GM23338 (cell line): ENCODE measurements at regions not wholly inside any gene's neighbourhood (a gene's known extent, or its start where the extent isn't known, plus 50 kb on each side); places are given as distances from the start of the nearest gene placed in this dataset.

ENCODE experiments used
- ATAC-seq: fragments of 200-7000 bp; cut with Tn5 transposase; 3 replicates; pipeline ENCODE4 v1.9.1; 2020
- DNase-seq: peaks from one replicate; pipeline ENCODE4 v3.0.0-alpha.2; 2015; ENCODE audit warnings: low spot score
- H2AFZ ChIP-seq: fragments of 200-600 bp; sonication (generic); 2 replicates; pipeline ENCODE4 v1.8.0; 2016; ENCODE audit warnings: antibody characterized with exemption, mild to moderate bottlenecking, moderate library complexity
- H3F3A ChIP-seq: fragments of 200-600 bp; sonication (generic); replicated peaks from 2 replicates; pipeline ENCODE4 v1.8.0; 2017; ENCODE audit warnings: antibody characterized with exemption, mixed run types, low read depth
- H3K27ac ChIP-seq: fragments of 200-600 bp; sonication (generic); 2 replicates; pipeline ENCODE4 v1.6.1; 2016; ENCODE audit warnings: low read depth
- H3K27me3 ChIP-seq: fragments of 200-600 bp; sonication (generic); 2 replicates; pipeline ENCODE4 v1.8.0; 2016; ENCODE audit warnings: mild to moderate bottlenecking, mixed run types, moderate library complexity; ENCODE audit not compliant: insufficient read depth
- H3K36me3 ChIP-seq: fragments of 200-600 bp; sonication (generic); 2 replicates; pipeline ENCODE4 v1.8.0; 2016; ENCODE audit warnings: mild to moderate bottlenecking; ENCODE audit not compliant: insufficient read depth
- H3K4me1 ChIP-seq: fragments of 200-600 bp; sonication (generic); 2 replicates; pipeline ENCODE4 v1.8.0; 2016; ENCODE audit warnings: mild to moderate bottlenecking, moderate library complexity; ENCODE audit not compliant: insufficient read depth
- H3K4me2 ChIP-seq: fragments of 200-600 bp; sonication (generic); 2 replicates; pipeline ENCODE4 v1.7.1; 2017; ENCODE audit warnings: mixed run types
- H3K4me3 ChIP-seq: fragments of 200-600 bp; sonication (generic); 2 replicates; pipeline ENCODE4 v1.6.1; 2016; ENCODE audit warnings: mixed run types
- H3K79me2 ChIP-seq: fragments of 200-600 bp; sonication (generic); replicated peaks from 2 replicates; pipeline ENCODE4 v1.8.0; 2017; ENCODE audit warnings: mild to moderate bottlenecking; ENCODE audit not compliant: insufficient read depth
- H3K9me2 ChIP-seq: fragments of 200-600 bp; sonication (generic); 2 replicates; pipeline ENCODE4 v1.8.0; 2017; ENCODE audit not compliant: insufficient read depth
- H4K20me1 ChIP-seq: fragments of 200-600 bp; sonication (generic); replicated peaks from 2 replicates; pipeline ENCODE4 v1.8.0; 2017; ENCODE audit warnings: mild to moderate bottlenecking; ENCODE audit not compliant: insufficient read depth
- H3K27ac Mint-ChIP-seq: 2 replicates; pipeline ENCODE4 v1.8.0; 2020; ENCODE audit warnings: inconsistent platforms, mild to moderate bottlenecking, moderate library complexity, mixed read lengths
- H3K27me3 Mint-ChIP-seq: 3 replicates; pipeline ENCODE4 v1.8.0; 2022; ENCODE audit warnings: low read depth, mild to moderate bottlenecking, moderate library complexity, mixed read lengths, inconsistent platforms; ENCODE audit not compliant: insufficient read depth, poor library complexity
- H3K36me3 Mint-ChIP-seq: 3 replicates; pipeline ENCODE4 v1.8.0; 2021; ENCODE audit warnings: low read depth, mild to moderate bottlenecking, inconsistent platforms, moderate library complexity, mixed read lengths
- H3K4me1 Mint-ChIP-seq: 3 replicates; pipeline ENCODE4 v1.8.0; 2020; ENCODE audit warnings: mild to moderate bottlenecking, inconsistent platforms, mixed read lengths
- H3K4me3 Mint-ChIP-seq: 3 replicates; pipeline ENCODE4 v1.8.0; 2021; ENCODE audit warnings: moderate library complexity, mild to moderate bottlenecking, inconsistent platforms, mixed read lengths
- H3K9me3 Mint-ChIP-seq: 3 replicates; pipeline ENCODE4 v1.8.0; 2020; ENCODE audit warnings: moderate library complexity, mild to moderate bottlenecking, inconsistent platforms, mixed read lengths
- CREB1 ChIP-seq: fragments of 250-450 bp; sonication (Bioruptor Pico); IDR thresholded peaks from 2 replicates; pipeline ENCODE4 v1.5.0; 2020; ENCODE audit warnings: low read depth, mild to moderate bottlenecking, moderate library complexity
- EZH2 ChIP-seq: fragments of 200-600 bp; sonication (generic); IDR thresholded peaks from one replicate; pipeline ENCODE4 v1.8.0; 2017; ENCODE audit warnings: antibody characterized with exemption, mild to moderate bottlenecking, low read depth; ENCODE audit not compliant: unreplicated experiment
- EZH2phosphoT487 ChIP-seq: fragments of 200-600 bp; sonication (generic); IDR thresholded peaks from one replicate; pipeline ENCODE4 v1.8.1; 2018; ENCODE audit warnings: antibody characterized with exemption; ENCODE audit not compliant: unreplicated experiment
- STAT1 ChIP-seq: IDR thresholded peaks from one replicate; pipeline ENCODE4 v1.6.1; 2016; ENCODE audit warnings: antibody characterized with exemption; ENCODE audit not compliant: unreplicated experiment
- ZNF114 ChIP-seq: fragments of 250-450 bp; sonication (Bioruptor Pico); IDR thresholded peaks from 2 replicates; pipeline ENCODE4 v1.5.0; 2020; ENCODE audit warnings: mild to moderate bottlenecking, moderate library complexity
- TF ChIP-seq, protein P1 (sequence below): IDR thresholded peaks from one replicate; pipeline ENCODE4 v1.6.1; 2018; ENCODE audit warnings: antibody characterized with exemption; ENCODE audit not compliant: unreplicated experiment
- TF ChIP-seq, protein P2 (sequence below): IDR thresholded peaks from 2 replicates; pipeline ENCODE4 v1.6.1; 2016; ENCODE audit warnings: antibody characterized with exemption
- TF ChIP-seq, protein P3 (sequence below): fragments of 250-450 bp; sonication (Bioruptor Pico); IDR thresholded peaks from 2 replicates; pipeline ENCODE4 v1.5.0; 2020; ENCODE audit warnings: mild to moderate bottlenecking, moderate library complexity

DNA sequence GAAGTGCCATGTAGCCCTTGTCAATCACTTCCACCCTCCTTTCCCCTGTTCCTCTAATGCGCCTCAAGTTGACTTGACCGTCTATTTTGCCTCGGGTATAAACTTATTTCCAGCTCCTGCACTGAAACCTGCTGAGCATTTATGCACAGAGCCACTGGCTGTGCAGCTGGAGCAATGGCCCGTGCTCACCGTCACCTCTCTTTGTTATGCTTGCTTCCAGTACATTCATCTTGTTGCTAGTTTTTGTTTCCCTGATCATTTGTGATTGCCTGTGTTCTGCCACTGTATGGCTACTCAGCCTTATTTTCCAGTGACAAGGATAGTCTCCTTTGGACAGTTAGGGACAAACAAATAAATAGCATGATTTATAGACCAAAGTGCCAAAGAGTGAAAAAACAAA is 183.1 kb upstream of the C9orf72 start (continued):
- TF ChIP-seq, protein P1, sequence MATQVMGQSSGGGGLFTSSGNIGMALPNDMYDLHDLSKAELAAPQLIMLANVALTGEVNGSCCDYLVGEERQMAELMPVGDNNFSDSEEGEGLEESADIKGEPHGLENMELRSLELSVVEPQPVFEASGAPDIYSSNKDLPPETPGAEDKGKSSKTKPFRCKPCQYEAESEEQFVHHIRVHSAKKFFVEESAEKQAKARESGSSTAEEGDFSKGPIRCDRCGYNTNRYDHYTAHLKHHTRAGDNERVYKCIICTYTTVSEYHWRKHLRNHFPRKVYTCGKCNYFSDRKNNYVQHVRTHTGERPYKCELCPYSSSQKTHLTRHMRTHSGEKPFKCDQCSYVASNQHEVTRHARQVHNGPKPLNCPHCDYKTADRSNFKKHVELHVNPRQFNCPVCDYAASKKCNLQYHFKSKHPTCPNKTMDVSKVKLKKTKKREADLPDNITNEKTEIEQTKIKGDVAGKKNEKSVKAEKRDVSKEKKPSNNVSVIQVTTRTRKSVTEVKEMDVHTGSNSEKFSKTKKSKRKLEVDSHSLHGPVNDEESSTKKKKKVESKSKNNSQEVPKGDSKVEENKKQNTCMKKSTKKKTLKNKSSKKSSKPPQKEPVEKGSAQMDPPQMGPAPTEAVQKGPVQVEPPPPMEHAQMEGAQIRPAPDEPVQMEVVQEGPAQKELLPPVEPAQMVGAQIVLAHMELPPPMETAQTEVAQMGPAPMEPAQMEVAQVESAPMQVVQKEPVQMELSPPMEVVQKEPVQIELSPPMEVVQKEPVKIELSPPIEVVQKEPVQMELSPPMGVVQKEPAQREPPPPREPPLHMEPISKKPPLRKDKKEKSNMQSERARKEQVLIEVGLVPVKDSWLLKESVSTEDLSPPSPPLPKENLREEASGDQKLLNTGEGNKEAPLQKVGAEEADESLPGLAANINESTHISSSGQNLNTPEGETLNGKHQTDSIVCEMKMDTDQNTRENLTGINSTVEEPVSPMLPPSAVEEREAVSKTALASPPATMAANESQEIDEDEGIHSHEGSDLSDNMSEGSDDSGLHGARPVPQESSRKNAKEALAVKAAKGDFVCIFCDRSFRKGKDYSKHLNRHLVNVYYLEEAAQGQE, result no peak
- TF ChIP-seq EZH2, result no peak

DNA sequence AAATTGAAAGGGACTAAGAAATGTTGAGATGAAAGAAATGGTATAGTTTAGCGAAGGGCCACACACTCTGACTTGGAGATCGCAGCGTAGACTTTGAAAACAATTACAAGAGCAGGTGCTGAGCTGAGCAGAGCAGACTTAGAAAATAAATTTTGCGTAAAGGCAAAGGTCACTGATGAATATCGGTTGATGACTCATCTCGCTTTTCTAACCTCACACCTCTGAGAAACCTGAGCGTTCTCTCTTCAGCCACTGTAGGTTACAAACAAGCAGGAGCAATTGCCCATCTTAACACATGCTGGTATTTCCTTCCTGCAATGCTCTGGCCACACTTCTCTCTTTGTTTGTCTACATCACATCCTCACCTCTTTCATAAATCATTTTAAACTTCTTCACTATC is 190.6 kb upstream of the C9orf72 start:
- ATAC-seq (no peak), DNase-seq (no peak)
- Histone ChIP-seq H2AFZ (no peak overlapping the region), H3K79me2 (no peaks in the 10 kb centered on the region), H3K4me3 (no peak overlapping the region), H3K9me2 (peaks cover 2% of the 10 kb centered on the region; the same call in 1 of the 2 replicates), H3K4me2 (no peak overlapping the region), H4K20me1 (no peaks in the 10 kb centered on the region), H3K27ac (no peak overlapping the region), H3K4me1 (peaks cover 17% of the 10 kb centered on the region; the same call in 1 of the 2 replicates), H3K36me3 (no peaks in the 10 kb centered on the region), H3K27me3 (no peaks in the 10 kb centered on the region), H3F3A (no peaks in the 10 kb centered on the region)
- peaks cover 24% of the 10 kb centered on the region for H3K4me1 Mint-ChIP-seq
- H3K27ac Mint-ChIP-seq, result no peak overlapping the region
- no peak overlapping the region for H3K4me3 Mint-ChIP-seq
- no peaks in the 10 kb centered on the region; the same call in 2 of the 3 replicates for H3K9me3 Mint-ChIP-seq
- no peaks in the 10 kb centered on the region for H3K27me3 Mint-ChIP-seq
- no peaks in the 10 kb centered on the region; the same call in 1 of the 3 replicates for H3K36me3 Mint-ChIP-seq
- TF ChIP-seq, protein P1, result no peak
- TF ChIP-seq STAT1 (no peak), EZH2phosphoT487 (no peak), CREB1 (CRISPR knock-in tag) (no peak), EZH2 (no peak), ZNF114 (CRISPR knock-in tag) (no peak)
- TF ChIP-seq, protein P2, sequence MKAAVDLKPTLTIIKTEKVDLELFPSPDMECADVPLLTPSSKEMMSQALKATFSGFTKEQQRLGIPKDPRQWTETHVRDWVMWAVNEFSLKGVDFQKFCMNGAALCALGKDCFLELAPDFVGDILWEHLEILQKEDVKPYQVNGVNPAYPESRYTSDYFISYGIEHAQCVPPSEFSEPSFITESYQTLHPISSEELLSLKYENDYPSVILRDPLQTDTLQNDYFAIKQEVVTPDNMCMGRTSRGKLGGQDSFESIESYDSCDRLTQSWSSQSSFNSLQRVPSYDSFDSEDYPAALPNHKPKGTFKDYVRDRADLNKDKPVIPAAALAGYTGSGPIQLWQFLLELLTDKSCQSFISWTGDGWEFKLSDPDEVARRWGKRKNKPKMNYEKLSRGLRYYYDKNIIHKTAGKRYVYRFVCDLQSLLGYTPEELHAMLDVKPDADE, result no peak
- TF ChIP-seq, protein P3, sequence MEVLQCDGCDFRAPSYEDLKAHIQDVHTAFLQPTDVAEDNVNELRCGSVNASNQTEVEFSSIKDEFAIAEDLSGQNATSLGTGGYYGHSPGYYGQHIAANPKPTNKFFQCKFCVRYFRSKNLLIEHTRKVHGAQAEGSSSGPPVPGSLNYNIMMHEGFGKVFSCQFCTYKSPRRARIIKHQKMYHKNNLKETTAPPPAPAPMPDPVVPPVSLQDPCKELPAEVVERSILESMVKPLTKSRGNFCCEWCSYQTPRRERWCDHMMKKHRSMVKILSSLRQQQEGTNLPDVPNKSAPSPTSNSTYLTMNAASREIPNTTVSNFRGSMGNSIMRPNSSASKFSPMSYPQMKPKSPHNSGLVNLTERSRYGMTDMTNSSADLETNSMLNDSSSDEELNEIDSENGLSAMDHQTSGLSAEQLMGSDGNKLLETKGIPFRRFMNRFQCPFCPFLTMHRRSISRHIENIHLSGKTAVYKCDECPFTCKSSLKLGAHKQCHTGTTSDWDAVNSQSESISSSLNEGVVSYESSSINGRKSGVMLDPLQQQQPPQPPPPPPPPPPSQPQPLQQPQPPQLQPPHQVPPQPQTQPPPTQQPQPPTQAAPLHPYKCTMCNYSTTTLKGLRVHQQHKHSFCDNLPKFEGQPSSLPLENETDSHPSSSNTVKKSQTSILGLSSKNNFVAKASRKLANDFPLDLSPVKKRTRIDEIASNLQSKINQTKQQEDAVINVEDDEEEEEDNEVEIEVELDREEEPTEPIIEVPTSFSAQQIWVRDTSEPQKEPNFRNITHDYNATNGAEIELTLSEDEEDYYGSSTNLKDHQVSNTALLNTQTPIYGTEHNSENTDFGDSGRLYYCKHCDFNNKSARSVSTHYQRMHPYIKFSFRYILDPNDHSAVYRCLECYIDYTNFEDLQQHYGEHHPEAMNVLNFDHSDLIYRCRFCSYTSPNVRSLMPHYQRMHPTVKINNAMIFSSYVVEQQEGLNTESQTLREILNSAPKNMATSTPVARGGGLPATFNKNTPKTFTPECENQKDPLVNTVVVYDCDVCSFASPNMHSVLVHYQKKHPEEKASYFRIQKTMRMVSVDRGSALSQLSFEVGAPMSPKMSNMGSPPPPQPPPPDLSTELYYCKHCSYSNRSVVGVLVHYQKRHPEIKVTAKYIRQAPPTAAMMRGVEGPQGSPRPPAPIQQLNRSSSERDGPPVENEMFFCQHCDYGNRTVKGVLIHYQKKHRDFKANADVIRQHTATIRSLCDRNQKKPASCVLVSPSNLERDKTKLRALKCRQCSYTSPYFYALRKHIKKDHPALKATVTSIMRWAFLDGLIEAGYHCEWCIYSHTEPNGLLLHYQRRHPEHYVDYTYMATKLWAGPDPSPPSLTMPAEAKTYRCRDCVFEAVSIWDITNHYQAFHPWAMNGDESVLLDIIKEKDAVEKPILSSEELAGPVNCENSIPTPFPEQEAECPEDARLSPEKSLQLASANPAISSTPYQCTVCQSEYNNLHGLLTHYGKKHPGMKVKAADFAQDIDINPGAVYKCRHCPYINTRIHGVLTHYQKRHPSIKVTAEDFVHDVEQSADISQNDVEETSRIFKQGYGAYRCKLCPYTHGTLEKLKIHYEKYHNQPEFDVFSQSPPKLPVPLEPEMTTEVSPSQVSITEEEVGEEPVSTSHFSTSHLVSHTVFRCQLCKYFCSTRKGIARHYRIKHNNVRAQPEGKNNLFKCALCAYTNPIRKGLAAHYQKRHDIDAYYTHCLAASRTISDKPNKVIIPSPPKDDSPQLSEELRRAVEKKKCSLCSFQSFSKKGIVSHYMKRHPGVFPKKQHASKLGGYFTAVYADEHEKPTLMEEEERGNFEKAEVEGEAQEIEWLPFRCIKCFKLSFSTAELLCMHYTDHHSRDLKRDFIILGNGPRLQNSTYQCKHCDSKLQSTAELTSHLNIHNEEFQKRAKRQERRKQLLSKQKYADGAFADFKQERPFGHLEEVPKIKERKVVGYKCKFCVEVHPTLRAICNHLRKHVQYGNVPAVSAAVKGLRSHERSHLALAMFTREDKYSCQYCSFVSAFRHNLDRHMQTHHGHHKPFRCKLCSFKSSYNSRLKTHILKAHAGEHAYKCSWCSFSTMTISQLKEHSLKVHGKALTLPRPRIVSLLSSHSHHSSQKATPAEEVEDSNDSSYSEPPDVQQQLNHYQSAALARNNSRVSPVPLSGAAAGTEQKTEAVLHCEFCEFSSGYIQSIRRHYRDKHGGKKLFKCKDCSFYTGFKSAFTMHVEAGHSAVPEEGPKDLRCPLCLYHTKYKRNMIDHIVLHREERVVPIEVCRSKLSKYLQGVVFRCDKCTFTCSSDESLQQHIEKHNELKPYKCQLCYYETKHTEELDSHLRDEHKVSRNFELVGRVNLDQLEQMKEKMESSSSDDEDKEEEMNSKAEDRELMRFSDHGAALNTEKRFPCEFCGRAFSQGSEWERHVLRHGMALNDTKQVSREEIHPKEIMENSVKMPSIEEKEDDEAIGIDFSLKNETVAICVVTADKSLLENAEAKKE, result no peak
